HCT116 (cell line): ENCODE measurements at regions not wholly inside any gene's neighbourhood (a gene's known extent, or its start where the extent isn't known, plus 50 kb on each side); places are given as distances from the start of the nearest gene placed in this dataset.

Source experiments
- ATAC-seq: fragments of 200-7000 bp; cut with Tn5 transposase; 2 replicates; pipeline ENCODE4 v1.9.1; 2020; ENCODE audit warnings: mild to moderate bottlenecking, moderate library complexity
- BruUV-seq: library from RNA; stranded (reverse); fragments of 400-500 nt; replicated peaks from 2 replicates; lab custom pipeline; 2021; lab: Mats Ljungman, UMichigan
- CTCF ChIA-PET: fragments of 300-600 bp; sonication (Branson Sonifier 250); formaldehyde crosslinking; loops from one replicate; lab custom pipeline; 2021; ENCODE audit warnings: antibody characterized with exemption; lab: Charles Lee
- POLR2A ChIA-PET: fragments of 300-600, 350-600 bp; sonication (Branson Sonifier 250); formaldehyde crosslinking; loops from one replicate; lab custom pipeline; 2021; ENCODE audit warnings: antibody characterized with exemption; lab: Charles Lee
- RAD21 ChIA-PET, 2 experiments: fragments of 300-600 bp; sonication (Branson Sonifier 250); formaldehyde crosslinking; loops; one replicate each; lab custom pipeline; 2023; ENCODE audit warnings: low total read pairs in 2 of 2; ENCODE audit not compliant: uncharacterized antibody in 2 of 2, unreplicated experiment in 2 of 2, low non-redundant PET in 1 of 2; lab: Charles Lee
- DNase-seq: peaks from one replicate; pipeline ENCODE4 v3.0.0-alpha.2; 2010; ENCODE audit warnings: low read depth, low spot score
- H2AFZ ChIP-seq: fragments of 200-600 bp; shearing (Covaris generic), sonication (generic); 2 replicates; pipeline ENCODE4 v1.6.1; 2017; ENCODE audit warnings: low read depth, mixed run types, mixed read lengths, antibody characterized with exemption, low read length; ENCODE audit not compliant: poor library complexity, severe bottlenecking
- H3K27ac ChIP-seq: 2 replicates; pipeline ENCODE4 v1.5.1; 2012; ENCODE audit warnings: low read depth, low read length
- H3K27me3 ChIP-seq: fragments of 200-600 bp; sonication (generic); 2 replicates; pipeline ENCODE4 v1.6.1; 2016; ENCODE audit warnings: mixed run types, low read length, mixed read lengths; ENCODE audit not compliant: insufficient read depth
- H3K36me3 ChIP-seq, 2 experiments: fragments of 200-500 bp in 1 of 2; fragments of 200-600 bp in 1 of 2; sonication (Bioruptor generic) in 1 of 2; sonication (generic) in 1 of 2; 2 replicates each; pipeline versions ENCODE4 v1.5.1 to v1.6.1; 2014 to 2016; ENCODE audit warnings: low read length in 2 of 2, inconsistent platforms in 1 of 2, mixed read lengths in 1 of 2, mixed run types in 1 of 2; ENCODE audit not compliant: insufficient read depth in 2 of 2, control insufficient read depth in 1 of 2
- H3K4me1 ChIP-seq, 2 experiments: fragments of 200-600 bp in 1 of 2; sonication (generic) in 1 of 2; 2 replicates each; pipeline versions ENCODE4 v1.5.1 to v1.6.1; 2012 to 2017; ENCODE audit warnings: low read length in 2 of 2, inconsistent platforms in 1 of 2, mild to moderate bottlenecking in 1 of 2, mixed read lengths in 1 of 2, mixed run types in 1 of 2, moderate library complexity in 1 of 2; ENCODE audit not compliant: insufficient read depth in 2 of 2, control insufficient read depth in 1 of 2
- H3K4me2 ChIP-seq: fragments of 200-600 bp; sonication (generic); 2 replicates; pipeline ENCODE4 v1.6.1; 2017; ENCODE audit warnings: mixed run types, low read length, mixed read lengths
- H3K4me3 ChIP-seq, 2 experiments: fragments of 200-600 bp in 1 of 2; sonication (generic) in 1 of 2; replicated peaks in 1 of 2; 2 replicates each; pipeline ENCODE4 v1.5.1; 2011 to 2016; ENCODE audit warnings: low read length in 2 of 2, control low read depth in 1 of 2, low read depth in 1 of 2, mild to moderate bottlenecking in 1 of 2, mixed read lengths in 1 of 2, mixed run types in 1 of 2
- H3K79me2 ChIP-seq: fragments of 200-600 bp; sonication (generic); 2 replicates; pipeline ENCODE4 v1.6.1; 2017; ENCODE audit warnings: mild to moderate bottlenecking, mixed run types, low read length, moderate library complexity, mixed read lengths; ENCODE audit not compliant: insufficient read depth
- H3K9ac ChIP-seq: fragments of 200-600 bp; sonication (generic); 2 replicates; pipeline ENCODE4 v1.6.1; 2016; ENCODE audit warnings: low read length, mixed read lengths
- H3K9me2 ChIP-seq: fragments of 200-600 bp; sonication (generic), shearing (Covaris generic); 2 replicates; pipeline ENCODE4 v1.6.1; 2017; ENCODE audit warnings: mixed run types, mild to moderate bottlenecking, moderate library complexity; ENCODE audit not compliant: insufficient read depth
- H3K9me3 ChIP-seq, 2 experiments: fragments of 200-500 bp in 1 of 2; fragments of 200-600 bp in 1 of 2; sonication (Bioruptor generic) in 1 of 2; sonication (generic) in 1 of 2; 2 replicates each; pipeline ENCODE4 v1.6.1; 2014 to 2017; ENCODE audit warnings: low read length in 2 of 2, mixed read lengths in 2 of 2, inconsistent platforms in 1 of 2, low read depth in 1 of 2, mild to moderate bottlenecking in 1 of 2, mixed run types in 1 of 2, moderate library complexity in 1 of 2; ENCODE audit not compliant: control insufficient read depth in 1 of 2, insufficient read depth in 1 of 2
- H4K20me1 ChIP-seq: fragments of 200-600 bp; sonication (generic), shearing (Covaris generic); 2 replicates; pipeline ENCODE4 v1.6.1; 2017; ENCODE audit warnings: mixed run types, mild to moderate bottlenecking, moderate library complexity; ENCODE audit not compliant: insufficient read depth
- CEBPB ChIP-seq: IDR thresholded peaks from 2 replicates; pipeline ENCODE4 v1.6.1; 2012; ENCODE audit warnings: low read depth
- JUND ChIP-seq: IDR thresholded peaks from 2 replicates; pipeline ENCODE4 v1.6.1; 2012
- MAX ChIP-seq: IDR thresholded peaks from 2 replicates; pipeline ENCODE4 v1.6.1; 2012
- REST ChIP-seq: IDR thresholded peaks from 2 replicates; pipeline ENCODE4 v1.6.1; 2012; ENCODE audit warnings: low read depth
- SRF ChIP-seq: IDR thresholded peaks from 2 replicates; pipeline ENCODE4 v1.6.1; 2012; ENCODE audit warnings: low read depth
- YY1 ChIP-seq: IDR thresholded peaks from 2 replicates; pipeline ENCODE4 v1.6.1; 2011; ENCODE audit warnings: low read length, low read depth, moderate library complexity, mild to moderate bottlenecking; ENCODE audit not compliant: insufficient replicate concordance; ENCODE audit errors: extremely low read depth
- ZFX ChIP-seq: fragments of 450-650 bp; IDR thresholded peaks from 2 replicates; pipeline ENCODE4 v1.6.1; 2017
- intact Hi-C: fragments of 100-400 bp; cut with micrococcal nuclease; formaldehyde crosslinking; loops from 2 replicates; pipeline ENCODE4 v1.10.0; 2022
- TF ChIP-seq, protein P1 (sequence below), 3 experiments: fragments of 200-600 bp in 1 of 3; sonication (generic) in 1 of 3; IDR thresholded peaks in 2 of 3; conservative IDR thresholded peaks in 1 of 3; 2 replicates each; pipeline ENCODE4 v1.5.1; 2012 to 2017; ENCODE audit warnings: low read depth in 2 of 3, low read length in 2 of 3, antibody characterized with exemption in 1 of 3, borderline replicate concordance in 1 of 3, control low read depth in 1 of 3, mild to moderate bottlenecking in 1 of 3, mixed read lengths in 1 of 3, mixed run types in 1 of 3, moderate library complexity in 1 of 3; ENCODE audit not compliant: insufficient read depth in 1 of 3
- TF ChIP-seq, protein P2 (sequence below): IDR thresholded peaks from 2 replicates; pipeline ENCODE4 v1.6.1; 2011; ENCODE audit warnings: mild to moderate bottlenecking, low read length, moderate library complexity; ENCODE audit not compliant: insufficient replicate concordance; ENCODE audit errors: extremely low read depth

- POLR2A ChIA-PET, result no interaction called here
- H3K4me1 ChIP-seq, result no peaks in the 10 kb centered on the region
- no peak overlapping the region for H2AFZ ChIP-seq
- H3K79me2 ChIP-seq, result no peaks in the 10 kb centered on the region
- no peak overlapping the region for H3K4me3 ChIP-seq
- H3K36me3 ChIP-seq, result no peaks in the 10 kb centered on the region
- intact Hi-C loops, result no loop called here
- no peak for DNase-seq
- H3K9me2 ChIP-seq, result no peaks in the 10 kb centered on the region
- H3K27me3 ChIP-seq, result no peaks in the 10 kb centered on the region
- TF ChIP-seq, protein P1, sequence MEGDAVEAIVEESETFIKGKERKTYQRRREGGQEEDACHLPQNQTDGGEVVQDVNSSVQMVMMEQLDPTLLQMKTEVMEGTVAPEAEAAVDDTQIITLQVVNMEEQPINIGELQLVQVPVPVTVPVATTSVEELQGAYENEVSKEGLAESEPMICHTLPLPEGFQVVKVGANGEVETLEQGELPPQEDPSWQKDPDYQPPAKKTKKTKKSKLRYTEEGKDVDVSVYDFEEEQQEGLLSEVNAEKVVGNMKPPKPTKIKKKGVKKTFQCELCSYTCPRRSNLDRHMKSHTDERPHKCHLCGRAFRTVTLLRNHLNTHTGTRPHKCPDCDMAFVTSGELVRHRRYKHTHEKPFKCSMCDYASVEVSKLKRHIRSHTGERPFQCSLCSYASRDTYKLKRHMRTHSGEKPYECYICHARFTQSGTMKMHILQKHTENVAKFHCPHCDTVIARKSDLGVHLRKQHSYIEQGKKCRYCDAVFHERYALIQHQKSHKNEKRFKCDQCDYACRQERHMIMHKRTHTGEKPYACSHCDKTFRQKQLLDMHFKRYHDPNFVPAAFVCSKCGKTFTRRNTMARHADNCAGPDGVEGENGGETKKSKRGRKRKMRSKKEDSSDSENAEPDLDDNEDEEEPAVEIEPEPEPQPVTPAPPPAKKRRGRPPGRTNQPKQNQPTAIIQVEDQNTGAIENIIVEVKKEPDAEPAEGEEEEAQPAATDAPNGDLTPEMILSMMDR (IDR thresholded peaks at IDR 0.05 in 2 of 3, conservative IDR thresholded peaks at IDR 0.05 in 1 of 3; ENCODE audit: borderline replicate concordance in 1 of 3, insufficient read depth in 1 of 3, low read depth in 2 of 3, low read length in 2 of 3), result no peak
- TF ChIP-seq CEBPB (no peak), JUND (no peak), SRF (no peak), MAX (no peak), YY1 (no peak), ZFX (no peak), REST (no peak)
- TF ChIP-seq, protein P2, sequence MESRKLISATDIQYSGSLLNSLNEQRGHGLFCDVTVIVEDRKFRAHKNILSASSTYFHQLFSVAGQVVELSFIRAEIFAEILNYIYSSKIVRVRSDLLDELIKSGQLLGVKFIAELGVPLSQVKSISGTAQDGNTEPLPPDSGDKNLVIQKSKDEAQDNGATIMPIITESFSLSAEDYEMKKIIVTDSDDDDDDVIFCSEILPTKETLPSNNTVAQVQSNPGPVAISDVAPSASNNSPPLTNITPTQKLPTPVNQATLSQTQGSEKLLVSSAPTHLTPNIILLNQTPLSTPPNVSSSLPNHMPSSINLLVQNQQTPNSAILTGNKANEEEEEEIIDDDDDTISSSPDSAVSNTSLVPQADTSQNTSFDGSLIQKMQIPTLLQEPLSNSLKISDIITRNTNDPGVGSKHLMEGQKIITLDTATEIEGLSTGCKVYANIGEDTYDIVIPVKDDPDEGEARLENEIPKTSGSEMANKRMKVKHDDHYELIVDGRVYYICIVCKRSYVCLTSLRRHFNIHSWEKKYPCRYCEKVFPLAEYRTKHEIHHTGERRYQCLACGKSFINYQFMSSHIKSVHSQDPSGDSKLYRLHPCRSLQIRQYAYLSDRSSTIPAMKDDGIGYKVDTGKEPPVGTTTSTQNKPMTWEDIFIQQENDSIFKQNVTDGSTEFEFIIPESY, result no peak
- TF ChIP-seq, all 23 proteins: peak for 0
- ATAC-seq, result no peak
- BruUV-seq, result no TSS peak
- CTCF ChIA-PET, result no interaction called here
- Histone ChIP-seq H3K4me2 (no peak overlapping the region), H3K9me3 (no peaks in the 10 kb centered on the region), H3K27ac (no peak overlapping the region), H4K20me1 (no peaks in the 10 kb centered on the region), H3K9ac (no peak overlapping the region)
- RAD21 ChIA-PET, result no interaction called here
These were observed 227.8 kb upstream of the SLC24A2 start for GRCh38 chr9:20016611-20017010.
